ENCODE measurements at regions not wholly inside any gene's neighbourhood (a gene's known extent, or its start where the extent isn't known, plus 50 kb on each side); places are given as distances from the start of the nearest gene placed in this dataset.

GRCh38 chr7:96452146-96452545, 130.2 kb upstream of the SLC25A13 start:
- TF ChIP-seq CTCF (IDR thresholded peaks at IDR 0.05; ENCODE audit: low read length), result no peak
- no peak for TF ChIP-seq EZH2 (IDR thresholded peaks at IDR 0.05; ENCODE audit: borderline replicate concordance, low read length)

Data from OCI-LY1 (cell line).